GM11168 (cell line): ENCODE measurements at regions not wholly inside any gene's neighbourhood (a gene's known extent, or its start where the extent isn't known, plus 50 kb on each side); places are given as distances from the start of the nearest gene placed in this dataset.
"Not testable (repeated sequence)": the region's sequence is repeated elsewhere in the genome, so short reads cannot be mapped to it uniquely, and the experiment has no call there.

Source experiments
- in situ Hi-C: fragments of 300-500 bp; cut with MboI; formaldehyde crosslinking; loops from one replicate; pipeline ENCODE4 v1.12.0; 2022; ENCODE audit warnings: low sequenced_read_pairs; ENCODE audit not compliant: unreplicated experiment

DNA sequence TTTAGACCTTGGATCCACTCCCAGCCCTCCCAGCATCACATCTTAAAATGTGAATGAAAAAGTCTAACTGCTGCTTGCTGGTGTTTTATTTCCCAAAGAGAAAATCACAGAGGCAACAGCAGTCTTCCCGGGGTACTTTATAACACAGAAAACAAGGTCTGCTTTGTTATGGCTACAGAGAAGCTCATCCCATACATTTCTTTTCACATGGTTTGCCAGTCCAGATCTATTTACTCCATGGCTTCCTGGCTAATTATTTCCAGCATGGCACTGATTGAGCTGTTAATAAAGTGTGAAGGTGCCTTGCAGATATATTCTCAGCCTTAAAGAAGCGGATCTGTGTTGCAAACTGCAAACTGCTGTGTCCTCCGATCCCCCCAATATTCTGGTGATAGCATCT is 466.1 kb upstream of the CFAP20DC start:
- in situ Hi-C loops, result no loop called here

DNA sequence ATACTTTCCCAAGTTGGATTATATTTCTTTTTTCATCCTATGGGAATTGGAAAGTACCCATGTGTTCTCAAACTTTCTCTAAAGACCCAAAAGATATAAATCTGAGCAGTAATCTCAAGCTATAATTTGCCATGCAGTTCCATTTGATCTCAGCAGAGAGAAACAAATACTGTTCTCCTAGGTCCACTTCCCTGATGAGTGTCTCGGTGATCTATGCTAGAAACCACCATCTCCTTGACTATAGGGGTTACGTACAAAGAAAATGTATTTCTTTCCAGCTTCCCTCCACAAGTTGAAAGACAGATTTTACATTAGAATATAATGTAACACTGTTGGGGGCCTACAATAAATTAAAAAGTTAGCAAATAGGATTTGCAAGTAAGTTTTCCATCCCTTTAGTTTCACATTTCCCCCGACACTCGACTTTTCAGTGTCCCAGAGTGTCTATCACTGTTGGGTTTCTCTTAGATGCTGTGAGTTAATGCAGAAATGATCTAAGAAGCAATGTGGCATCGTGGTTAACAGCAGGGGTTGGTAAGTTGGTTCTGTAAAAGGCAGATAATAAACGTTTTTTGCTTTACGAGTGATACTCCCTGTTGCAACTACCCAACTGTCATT is 465.1 kb upstream of the CFAP20DC start:
- in situ Hi-C loops, result no loop called here

DNA sequence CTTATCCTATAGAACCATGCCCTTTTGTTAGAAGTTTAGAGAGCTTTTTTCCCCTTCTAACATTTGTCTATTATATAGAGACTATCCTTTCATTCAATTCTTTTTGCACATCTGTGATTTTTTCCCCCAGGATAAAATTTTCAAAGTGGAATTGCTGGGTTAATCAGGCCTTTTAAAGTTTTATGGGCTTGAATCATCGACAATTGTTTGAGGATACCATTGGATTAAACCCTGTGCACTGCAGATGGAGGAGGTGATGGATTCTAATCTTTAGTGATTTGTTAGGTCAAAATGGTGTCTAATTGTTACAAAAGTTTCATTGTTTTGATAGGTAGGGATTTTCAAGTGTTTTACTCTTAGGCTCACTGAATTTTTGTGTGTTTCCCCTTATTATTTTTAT is 463.7 kb upstream of the CFAP20DC start:
- in situ Hi-C loops, result no loop called here

- in situ Hi-C loops, result no loop called here
Measured at GRCh38 chr3:59512066-59512465, 462.2 kb upstream of the CFAP20DC start.

GRCh38 chr3:59510576-59510975 is 460.8 kb upstream of the CFAP20DC start:
- in situ Hi-C loops, result no loop called here

DNA sequence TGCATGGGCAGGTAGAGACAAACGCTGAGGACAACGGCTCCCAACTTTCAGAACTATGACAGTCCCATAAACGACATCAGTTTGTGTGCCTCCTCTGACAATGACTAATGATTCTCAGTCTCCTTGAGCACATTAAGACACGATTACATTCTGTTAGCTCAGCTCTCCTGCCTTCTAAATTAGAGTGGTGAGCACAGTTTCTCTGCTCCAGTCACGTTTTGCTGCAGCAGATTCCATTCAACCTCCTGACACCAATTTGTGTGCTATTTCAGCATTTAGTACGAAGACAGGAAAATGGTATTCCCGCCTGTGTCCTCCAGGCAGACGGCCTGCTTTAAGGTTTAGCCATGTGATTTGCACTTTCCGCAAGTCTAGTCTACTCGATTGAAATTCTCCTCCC is 458.4 kb upstream of the CFAP20DC start:
- in situ Hi-C loops, result no loop called here

DNA sequence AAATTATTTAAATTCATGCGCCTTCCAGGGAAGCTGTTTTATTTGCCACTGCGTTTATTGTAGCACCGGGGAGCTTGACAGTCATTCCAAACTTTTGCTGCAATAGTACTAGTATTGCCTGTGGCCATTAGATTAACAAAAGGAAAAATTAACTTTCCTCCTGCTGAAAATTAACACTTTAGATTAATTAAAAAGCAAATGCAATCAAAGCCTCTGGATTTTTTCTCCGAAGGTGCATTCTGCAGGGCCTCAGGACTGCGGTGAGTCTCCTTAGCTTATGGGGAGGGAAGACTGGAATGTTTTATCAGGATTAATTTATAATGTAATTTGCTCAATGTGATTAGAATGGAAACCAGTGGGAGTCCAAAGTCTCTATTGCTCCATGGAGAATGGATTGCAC is 456.4 kb upstream of the CFAP20DC start:
- in situ Hi-C loops, result no loop called here

DNA sequence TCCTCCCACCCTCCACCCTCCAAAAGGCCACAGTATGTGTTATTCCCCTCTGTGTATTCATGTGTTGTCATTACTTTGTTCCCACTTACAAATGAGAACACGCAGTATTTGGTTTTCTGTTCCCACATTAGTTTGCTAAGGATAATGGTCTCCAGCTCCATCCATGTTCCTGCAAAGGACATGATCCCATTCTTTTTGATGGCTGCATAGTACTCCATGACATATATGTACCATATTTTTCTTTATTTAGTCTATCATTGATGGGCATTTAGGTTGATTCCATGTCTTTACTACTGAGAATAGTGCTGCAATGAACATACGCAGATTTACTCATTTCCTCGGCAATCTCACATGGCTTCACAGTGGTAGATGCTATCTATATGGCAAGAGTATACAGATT is 453.6 kb upstream of the CFAP20DC start:
- in situ Hi-C loops, result no loop called here

GRCh38 chr3:59502806-59503205 is 453.0 kb upstream of the CFAP20DC start:
- in situ Hi-C loops, result no loop called here

DNA sequence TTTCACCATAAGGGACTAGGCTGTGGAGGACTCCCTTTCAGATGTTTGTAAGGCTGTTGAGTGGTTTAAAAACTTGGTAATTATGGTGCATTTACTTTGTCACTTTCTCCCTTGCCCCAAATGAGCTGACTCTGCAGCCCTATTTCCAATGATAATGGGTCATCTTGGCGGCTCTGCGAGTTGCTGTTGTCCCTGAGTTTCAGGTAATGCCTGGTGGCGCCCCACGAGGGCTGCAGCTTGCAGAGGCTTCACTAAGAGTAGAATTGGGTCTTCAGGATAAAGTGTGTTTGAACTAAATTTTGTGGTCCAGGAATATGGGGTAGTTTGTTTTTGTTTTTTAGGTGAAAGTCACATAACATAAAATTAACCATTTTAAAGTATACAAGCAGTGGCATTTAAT is 450.1 kb upstream of the CFAP20DC start:
- in situ Hi-C loops, result no loop called here

- in situ Hi-C loops, result no loop called here
Measured at GRCh38 chr3:59499000-59499399, 449.2 kb upstream of the CFAP20DC start.

DNA sequence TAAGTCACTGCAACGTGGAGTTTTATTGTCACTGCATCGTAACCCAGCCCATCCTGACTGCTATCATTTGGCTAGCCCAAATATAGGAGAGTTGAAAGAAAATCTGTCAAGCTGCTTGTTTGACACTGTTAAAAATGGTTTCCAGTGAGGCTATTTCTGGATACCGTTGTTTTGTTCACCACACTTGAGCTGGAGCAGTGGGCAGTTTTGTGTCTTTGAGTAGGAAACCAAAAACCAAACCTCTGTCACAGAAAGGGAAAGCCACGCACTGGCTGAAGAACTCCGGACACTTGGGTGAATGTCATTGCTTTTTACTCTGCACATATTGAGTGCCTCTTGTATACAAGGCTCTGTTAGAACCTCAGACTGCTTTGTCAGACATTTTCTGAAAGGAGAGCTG is 446.4 kb upstream of the CFAP20DC start:
- in situ Hi-C loops, result no loop called here

- in situ Hi-C loops, result not testable (repeated sequence)
Measured at GRCh38 chr3:59494969-59495368, 445.1 kb upstream of the CFAP20DC start.

GRCh38 chr3:59486520-59486919 is 436.7 kb upstream of the CFAP20DC start:
- in situ Hi-C loops, result no loop called here

GRCh38 chr3:59483191-59483590 is 433.4 kb upstream of the CFAP20DC start:
- in situ Hi-C loops, result no loop called here

DNA sequence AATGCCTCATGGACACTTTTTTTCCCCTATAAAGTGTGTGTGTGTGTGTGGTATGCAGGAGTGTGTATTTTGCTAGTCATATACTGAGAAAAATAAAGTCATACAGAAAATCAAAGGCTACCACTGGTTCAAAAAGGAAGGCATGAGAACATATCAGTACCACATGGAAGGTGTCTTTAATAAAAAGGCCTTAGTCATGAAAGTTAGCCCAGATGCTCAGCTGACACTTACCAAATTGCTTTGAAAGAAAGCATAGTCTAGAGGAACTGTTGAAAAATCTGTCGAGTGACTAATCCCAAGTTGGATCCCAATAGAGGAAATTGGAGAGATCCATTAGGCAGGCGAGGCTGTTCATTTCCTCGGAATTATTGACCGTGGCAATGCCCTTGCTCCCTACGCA is 432.9 kb upstream of the CFAP20DC start:
- in situ Hi-C loops, result no loop called here

DNA sequence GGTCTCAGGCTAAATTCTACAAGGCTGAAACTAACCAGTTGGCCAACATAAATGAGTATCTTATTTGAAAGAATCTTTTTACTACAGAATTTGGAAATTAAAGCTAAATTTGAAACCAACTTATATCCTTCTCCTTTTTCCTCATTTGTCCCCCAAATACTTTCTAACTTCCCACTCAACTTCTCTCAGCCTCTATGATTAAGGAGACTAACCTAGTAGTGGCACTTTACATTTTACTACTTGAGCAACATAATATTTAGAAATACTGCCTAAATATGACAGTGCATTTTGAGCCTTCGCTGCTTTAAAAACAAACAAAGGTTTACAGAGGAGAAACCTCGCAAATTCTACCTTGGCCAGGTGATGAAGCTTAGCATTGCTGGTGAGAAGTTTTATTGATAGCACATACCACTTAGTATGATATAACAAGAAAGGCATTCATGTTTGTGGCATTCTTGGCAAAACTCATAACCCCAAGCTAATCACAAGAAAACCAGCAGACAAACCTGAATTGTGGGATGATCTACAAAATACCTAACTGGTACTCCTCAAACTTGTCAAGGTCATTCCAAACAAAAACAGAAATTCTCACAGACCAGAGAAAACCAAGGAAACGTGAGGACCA is 432.1 kb upstream of the CFAP20DC start:
- in situ Hi-C loops, result no loop called here

- in situ Hi-C loops, result no loop called here
Measured at GRCh38 chr3:59480486-59480995, 430.7 kb upstream of the CFAP20DC start.

DNA sequence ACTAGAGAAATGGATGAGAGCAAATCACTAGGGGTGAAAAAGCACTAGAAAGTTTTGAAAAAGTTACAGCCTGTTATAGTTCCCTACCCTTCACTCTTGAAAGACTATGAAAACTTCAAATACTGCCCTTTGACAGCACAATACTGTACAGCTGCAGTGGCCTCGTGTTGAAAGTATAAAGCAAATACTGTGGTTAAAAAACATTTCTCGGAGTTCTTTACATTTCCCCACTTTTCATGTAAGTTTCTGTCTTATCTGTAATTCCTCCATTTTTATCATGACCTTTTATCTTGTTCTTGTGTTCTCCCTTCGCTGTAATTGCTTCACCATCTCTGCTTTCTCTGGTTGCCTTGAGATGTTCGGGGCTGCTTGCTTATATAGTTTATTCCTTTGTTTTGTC is 423.8 kb upstream of the CFAP20DC start:
- in situ Hi-C loops, result no loop called here

DNA sequence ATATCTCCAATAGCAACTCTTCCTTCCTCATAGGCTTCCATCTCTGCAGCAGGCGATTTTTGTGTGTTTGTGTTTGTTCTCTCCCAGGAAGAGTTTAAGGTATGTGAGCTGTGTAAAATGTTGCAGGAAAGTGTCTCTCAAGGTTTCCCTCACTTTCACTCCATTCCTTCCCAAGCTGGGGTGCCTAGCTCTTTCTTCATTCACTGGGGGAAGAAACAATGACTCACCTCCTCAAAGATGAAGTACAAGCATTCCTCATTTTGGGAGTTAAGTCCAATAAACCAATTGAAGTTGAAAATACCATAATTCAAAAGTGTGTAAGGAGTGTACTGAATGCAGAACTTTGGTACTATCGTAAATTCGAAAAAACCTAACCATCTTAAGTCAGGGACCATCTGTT is 422.7 kb upstream of the CFAP20DC start:
- in situ Hi-C loops, result no loop called here

- in situ Hi-C loops, result no loop called here
Measured at GRCh38 chr3:59469948-59470723, 420.3 kb upstream of the CFAP20DC start.
